Amygdala (tissue), 56 donors: ENCODE measurements at regions not wholly inside any gene's neighbourhood (a gene's known extent, or its start where the extent isn't known, plus 50 kb on each side); places are given as distances from the start of the nearest gene placed in this dataset.
"Not testable (repeated sequence)": the region's sequence is repeated elsewhere in the genome, so short reads cannot be mapped to it uniquely, and the experiment has no call there.

Experiments used
- DNase-seq, 56 donors: peaks; one replicate each; lab custom pipeline; 2025; lab: John Stamatoyannopoulos, UW

- no peak for DNase-seq
Observed at GRCh38 chr13:22893204-22893603, 287.6 kb upstream of the SGCG start.

- DNase-seq: no peak
Observed at GRCh38 chr13:22893777-22894176, 287.0 kb upstream of the SGCG start.

GRCh38 chr13:22897571-22898314 lies 283.0 kb upstream of the SGCG start:
- DNase-seq: no peak

- not testable (repeated sequence) for DNase-seq
Observed at GRCh38 chr13:22900416-22900951, 280.3 kb upstream of the SGCG start.

GRCh38 chr13:22903301-22903700 lies 277.5 kb upstream of the SGCG start:
- DNase-seq: peak in 1 of 56 donors; percentile 7

- DNase-seq: no peak
Observed at GRCh38 chr13:22903925-22904324, 276.9 kb upstream of the SGCG start.

- peak in 48 of 56 donors; percentile 5 to 73 (median 40) for DNase-seq
Observed at GRCh38 chr13:22915442-22916082, 265.2 kb upstream of the SGCG start.

GRCh38 chr13:22916276-22916675 lies 264.5 kb upstream of the SGCG start:
- not testable (repeated sequence) for DNase-seq

GRCh38 chr13:22925881-22926747 lies 254.7 kb upstream of the SGCG start:
- DNase-seq: peak in 6 of 56 donors; percentile 11 to 33 (median 16)

- no peak for DNase-seq
Observed at GRCh38 chr13:22926748-22927400, 253.9 kb upstream of the SGCG start.

GRCh38 chr13:22927845-22928244 lies 252.9 kb upstream of the SGCG start:
- DNase-seq: not testable (repeated sequence)

- DNase-seq: no peak
Observed at GRCh38 chr13:22929381-22930126, 251.2 kb upstream of the SGCG start.

- no peak for DNase-seq
Observed at GRCh38 chr13:22931576-22931975, 249.2 kb upstream of the SGCG start.

- not testable (repeated sequence) for DNase-seq
Observed at GRCh38 chr13:22932632-22933412, 248.0 kb upstream of the SGCG start.

GRCh38 chr13:22933571-22934181 lies 247.1 kb upstream of the SGCG start:
- no peak for DNase-seq

- no peak for DNase-seq
Observed at GRCh38 chr13:22934744-22935523, 245.8 kb upstream of the SGCG start.

- no peak for DNase-seq
Observed at GRCh38 chr13:22936228-22936627, 244.6 kb upstream of the SGCG start.

- no peak for DNase-seq
Observed at GRCh38 chr13:22937241-22937640, 243.5 kb upstream of the SGCG start.
